C4-2B (cell line): ENCODE measurements at regions not wholly inside any gene's neighbourhood (a gene's known extent, or its start where the extent isn't known, plus 50 kb on each side); places are given as distances from the start of the nearest gene placed in this dataset.

Experiments
- ZFX ChIP-seq: fragments of 450-650 bp; IDR thresholded peaks from 2 replicates; pipeline ENCODE4 v1.6.1; 2017
- TF ChIP-seq, protein P1 (sequence below): fragments of 450-650 bp; conservative IDR thresholded peaks from 2 replicates; pipeline ENCODE4 v1.5.1; 2017; ENCODE audit warnings: mild to moderate bottlenecking

DNA sequence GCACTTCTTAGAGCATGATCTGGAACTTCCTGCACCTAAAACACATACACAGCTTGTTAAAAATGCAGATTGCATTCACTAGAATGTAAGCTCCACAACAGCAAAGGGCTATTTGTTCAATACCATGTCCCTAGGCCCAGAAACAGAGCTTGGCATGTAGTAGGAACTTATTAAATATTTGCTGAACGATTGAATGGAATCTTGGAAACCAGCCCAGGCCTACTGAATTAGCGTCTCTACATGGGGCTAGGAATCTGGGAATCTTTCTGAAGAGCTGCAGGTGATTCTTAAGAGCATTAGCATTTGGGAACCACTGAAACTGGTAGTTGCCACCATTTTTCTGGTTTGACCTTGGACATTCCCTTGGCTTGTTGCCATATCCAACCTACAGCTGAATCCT lies 234.1 kb downstream of the STIM2 start:
- TF ChIP-seq, protein P1, sequence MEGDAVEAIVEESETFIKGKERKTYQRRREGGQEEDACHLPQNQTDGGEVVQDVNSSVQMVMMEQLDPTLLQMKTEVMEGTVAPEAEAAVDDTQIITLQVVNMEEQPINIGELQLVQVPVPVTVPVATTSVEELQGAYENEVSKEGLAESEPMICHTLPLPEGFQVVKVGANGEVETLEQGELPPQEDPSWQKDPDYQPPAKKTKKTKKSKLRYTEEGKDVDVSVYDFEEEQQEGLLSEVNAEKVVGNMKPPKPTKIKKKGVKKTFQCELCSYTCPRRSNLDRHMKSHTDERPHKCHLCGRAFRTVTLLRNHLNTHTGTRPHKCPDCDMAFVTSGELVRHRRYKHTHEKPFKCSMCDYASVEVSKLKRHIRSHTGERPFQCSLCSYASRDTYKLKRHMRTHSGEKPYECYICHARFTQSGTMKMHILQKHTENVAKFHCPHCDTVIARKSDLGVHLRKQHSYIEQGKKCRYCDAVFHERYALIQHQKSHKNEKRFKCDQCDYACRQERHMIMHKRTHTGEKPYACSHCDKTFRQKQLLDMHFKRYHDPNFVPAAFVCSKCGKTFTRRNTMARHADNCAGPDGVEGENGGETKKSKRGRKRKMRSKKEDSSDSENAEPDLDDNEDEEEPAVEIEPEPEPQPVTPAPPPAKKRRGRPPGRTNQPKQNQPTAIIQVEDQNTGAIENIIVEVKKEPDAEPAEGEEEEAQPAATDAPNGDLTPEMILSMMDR, result no peak
- no peak for TF ChIP-seq ZFX
